BLaER1 (cell line): ENCODE measurements at regions not wholly inside any gene's neighbourhood (a gene's known extent, or its start where the extent isn't known, plus 50 kb on each side); places are given as distances from the start of the nearest gene placed in this dataset.
A peak's percentile ranks its signal among the peaks of the same experiment; 100 is the strongest.
"Not testable (repeated sequence)": the region's sequence is repeated elsewhere in the genome, so short reads cannot be mapped to it uniquely, and the experiment has no call there.

Source experiments
- H3K27ac ChIP-seq: shearing (Covaris generic); formaldehyde crosslinking; 2 replicates; pipeline ENCODE4 v1.8.1; 2022
- H3K27me3 ChIP-seq: shearing (Covaris generic); formaldehyde crosslinking; 2 replicates; pipeline ENCODE4 v1.8.1; 2022
- H3K36me3 ChIP-seq: shearing (Covaris generic); formaldehyde crosslinking; 2 replicates; pipeline ENCODE4 v1.8.1; 2022
- H3K4me1 ChIP-seq: shearing (Covaris generic); formaldehyde crosslinking; 2 replicates; pipeline ENCODE4 v1.8.1; 2022
- H3K4me2 ChIP-seq: shearing (Covaris generic); formaldehyde crosslinking; 2 replicates; pipeline ENCODE4 v1.8.1; 2022
- H3K4me3 ChIP-seq: shearing (Covaris generic); formaldehyde crosslinking; 2 replicates; pipeline ENCODE4 v1.8.1; 2022
- H3K9ac ChIP-seq: shearing (Covaris generic); formaldehyde crosslinking; 2 replicates; pipeline ENCODE4 v1.8.1; 2022
- H3K9me3 ChIP-seq: shearing (Covaris generic); formaldehyde crosslinking; 2 replicates; pipeline ENCODE4 v1.8.1; 2022
- H4K20me1 ChIP-seq: shearing (Covaris generic); formaldehyde crosslinking; 2 replicates; pipeline ENCODE4 v1.8.1; 2022
- Cebpa-rat ChIP-seq: shearing (Covaris generic); IDR thresholded peaks from 2 replicates; pipeline ENCODE4 v1.8.1; 2022

GRCh38 chr4:132132433-132132832, 1016.7 kb upstream of the PCDH10 start:
- no peak overlapping the region for H3K9ac ChIP-seq
- no peak for TF ChIP-seq Cebpa-rat
- H3K4me2 ChIP-seq = no peak overlapping the region
- H3K27ac ChIP-seq = no peak overlapping the region
- H3K36me3 ChIP-seq = no peaks in the 10 kb centered on the region
- no peaks in the 10 kb centered on the region for H3K27me3 ChIP-seq
- peaks cover 6% of the 10 kb centered on the region; the same call in 1 of the 2 replicates for H3K9me3 ChIP-seq
- H3K4me3 ChIP-seq = no peak overlapping the region
- H3K4me1 ChIP-seq = no peaks in the 10 kb centered on the region
- no peaks in the 10 kb centered on the region for H4K20me1 ChIP-seq

GRCh38 chr4:132169660-132170059, 979.4 kb upstream of the PCDH10 start:
- Histone ChIP-seq H3K4me2 (no peak overlapping the region), H3K9me3 (no peaks in the 10 kb centered on the region), H3K27ac (no peak overlapping the region), H3K4me3 (no peak overlapping the region), H4K20me1 (no peaks in the 10 kb centered on the region), H3K9ac (no peak overlapping the region), H3K36me3 (no peaks in the 10 kb centered on the region), H3K27me3 (no peaks in the 10 kb centered on the region), H3K4me1 (no peaks in the 10 kb centered on the region)
- TF ChIP-seq Cebpa-rat = no peak

GRCh38 chr4:132180020-132180427, 969.1 kb upstream of the PCDH10 start:
- no peak overlapping the region for H3K4me2 ChIP-seq
- peaks cover 8% of the 10 kb centered on the region for H3K9me3 ChIP-seq
- no peaks in the 10 kb centered on the region for H3K4me1 ChIP-seq
- H3K27me3 ChIP-seq = no peaks in the 10 kb centered on the region
- H3K4me3 ChIP-seq = no peak overlapping the region
- H3K27ac ChIP-seq = no peak overlapping the region
- no peak overlapping the region for H3K9ac ChIP-seq
- H4K20me1 ChIP-seq = no peaks in the 10 kb centered on the region
- no peaks in the 10 kb centered on the region for H3K36me3 ChIP-seq
- TF ChIP-seq Cebpa-rat = no peak

GRCh38 chr4:132195176-132195575, 953.9 kb upstream of the PCDH10 start:
- Histone ChIP-seq H3K4me3 (no peak overlapping the region), H3K27ac (no peak overlapping the region), H3K9ac (no peak overlapping the region), H3K36me3 (no peaks in the 10 kb centered on the region), H3K4me1 (no peaks in the 10 kb centered on the region), H3K4me2 (no peak overlapping the region), H3K27me3 (no peaks in the 10 kb centered on the region), H3K9me3 (no peaks in the 10 kb centered on the region), H4K20me1 (no peaks in the 10 kb centered on the region)
- no peak for TF ChIP-seq Cebpa-rat

- H3K9ac ChIP-seq = no peak overlapping the region
- H3K27ac ChIP-seq = no peak overlapping the region
- H3K4me3 ChIP-seq = no peak overlapping the region
- no peak overlapping the region for H3K4me2 ChIP-seq
- TF ChIP-seq Cebpa-rat = no peak
- H4K20me1 ChIP-seq = no peaks in the 10 kb centered on the region
- H3K36me3 ChIP-seq = no peaks in the 10 kb centered on the region
- no peaks in the 10 kb centered on the region for H3K27me3 ChIP-seq
- no peaks in the 10 kb centered on the region for H3K4me1 ChIP-seq
- no peaks in the 10 kb centered on the region for H3K9me3 ChIP-seq
Observed at GRCh38 chr4:132203618-132204017, 945.5 kb upstream of the PCDH10 start.

- Histone ChIP-seq H3K27me3 (no peaks in the 10 kb centered on the region), H4K20me1 (no peaks in the 10 kb centered on the region), H3K36me3 (no peaks in the 10 kb centered on the region), H3K4me2 (no peak overlapping the region), H3K4me1 (no peaks in the 10 kb centered on the region), H3K27ac (no peak overlapping the region), H3K4me3 (no peak overlapping the region), H3K9me3 (no peaks in the 10 kb centered on the region), H3K9ac (no peak overlapping the region)
- no peak for TF ChIP-seq Cebpa-rat
Observed at GRCh38 chr4:132214519-132214918, 934.6 kb upstream of the PCDH10 start.

GRCh38 chr4:132218406-132218805, 930.7 kb upstream of the PCDH10 start:
- Histone ChIP-seq H3K9ac (no peak overlapping the region), H3K9me3 (peaks cover 9% of the 10 kb centered on the region), H3K27me3 (no peaks in the 10 kb centered on the region), H3K4me1 (no peaks in the 10 kb centered on the region), H3K27ac (no peak overlapping the region), H3K4me2 (no peak overlapping the region), H4K20me1 (no peaks in the 10 kb centered on the region), H3K4me3 (no peak overlapping the region), H3K36me3 (no peaks in the 10 kb centered on the region)
- TF ChIP-seq Cebpa-rat = no peak

GRCh38 chr4:132227151-132227856, 921.8 kb upstream of the PCDH10 start:
- TF ChIP-seq Cebpa-rat = no peak
- H3K4me3 ChIP-seq = peak overlapping the region; percentile 55
- no peaks in the 10 kb centered on the region for H3K27me3 ChIP-seq
- H3K4me2 ChIP-seq = peak overlapping the region; percentile 58
- H3K9ac ChIP-seq = 0 out of 2 replicates have a peak overlapping the region, but pooled peaks have one; percentile 41
- peaks cover 35% of the 10 kb centered on the region for H3K9me3 ChIP-seq
- H4K20me1 ChIP-seq = no peaks in the 10 kb centered on the region
- no peak overlapping the region for H3K27ac ChIP-seq
- no peaks in the 10 kb centered on the region for H3K36me3 ChIP-seq
- H3K4me1 ChIP-seq = no peaks in the 10 kb centered on the region; the same call in 1 of the 2 replicates

GRCh38 chr4:132227857-132228165, 921.3 kb upstream of the PCDH10 start:
- not testable (repeated sequence) for H3K36me3 ChIP-seq, H3K4me1 ChIP-seq, H3K27me3 ChIP-seq, H3K27ac ChIP-seq, H4K20me1 ChIP-seq
- Histone ChIP-seq H3K9ac (0 out of 2 replicates have a peak overlapping the region, but pooled peaks have one; percentile 41), H3K4me2 (peak overlapping the region; percentile 58), H3K4me3 (peak overlapping the region; percentile 55), H3K9me3 (peaks cover 32% of the 10 kb centered on the region)

- H3K4me3 ChIP-seq = no peak overlapping the region
- H3K4me2 ChIP-seq = no peak overlapping the region
- H3K36me3 ChIP-seq = no peaks in the 10 kb centered on the region
- H3K9ac ChIP-seq = no peak overlapping the region
- no peak overlapping the region for H3K27ac ChIP-seq
- TF ChIP-seq Cebpa-rat = no peak
- H4K20me1 ChIP-seq = no peaks in the 10 kb centered on the region
- H3K9me3 ChIP-seq = peaks cover 24% of the 10 kb centered on the region
- no peaks in the 10 kb centered on the region; the same call in 1 of the 2 replicates for H3K4me1 ChIP-seq
- H3K27me3 ChIP-seq = no peaks in the 10 kb centered on the region
Observed at GRCh38 chr4:132228676-132229075, 920.4 kb upstream of the PCDH10 start.

GRCh38 chr4:132230025-132230424, 919.1 kb upstream of the PCDH10 start:
- Histone ChIP-seq H3K4me2 (no peak overlapping the region), H3K27ac (no peak overlapping the region), H4K20me1 (no peaks in the 10 kb centered on the region), H3K4me3 (no peak overlapping the region), H3K27me3 (no peaks in the 10 kb centered on the region), H3K4me1 (no peaks in the 10 kb centered on the region; the same call in 1 of the 2 replicates), H3K9ac (no peak overlapping the region), H3K9me3 (peaks cover 23% of the 10 kb centered on the region), H3K36me3 (no peaks in the 10 kb centered on the region)
- TF ChIP-seq Cebpa-rat = no peak
